SKM-1 treated with dmso at 0.1 percent for 144 hours (cell line): ENCODE measurements at regions not wholly inside any gene's neighbourhood (a gene's known extent, or its start where the extent isn't known, plus 50 kb on each side); places are given as distances from the start of the nearest gene placed in this dataset.

ENCODE experiments used
- DNase-seq: peaks from one replicate; lab custom pipeline; 2025; ENCODE audit not compliant: unreplicated experiment; lab: John Stamatoyannopoulos, UW

DNA sequence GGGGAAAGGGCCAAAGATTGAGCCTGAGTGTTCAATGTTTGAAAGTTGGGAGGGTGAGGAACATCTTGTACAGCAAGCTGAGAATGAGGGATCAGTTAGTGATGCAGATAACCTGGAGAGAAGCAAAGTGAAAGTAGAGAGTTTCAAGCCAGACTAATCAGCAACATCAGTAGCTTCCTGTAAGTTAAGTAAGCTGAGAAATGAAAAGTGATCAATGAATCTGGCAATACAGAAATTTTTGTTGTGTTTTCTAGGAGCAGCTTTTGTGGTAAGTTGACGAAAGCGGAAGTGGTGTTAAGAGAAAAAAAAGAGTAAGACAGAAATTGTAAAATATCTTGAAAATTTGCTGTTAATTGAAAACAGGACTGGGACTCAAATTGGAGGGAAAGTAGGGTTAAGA lies 855.5 kb upstream of the MAP3K7 start:
- DNase-seq: no peak

DNA sequence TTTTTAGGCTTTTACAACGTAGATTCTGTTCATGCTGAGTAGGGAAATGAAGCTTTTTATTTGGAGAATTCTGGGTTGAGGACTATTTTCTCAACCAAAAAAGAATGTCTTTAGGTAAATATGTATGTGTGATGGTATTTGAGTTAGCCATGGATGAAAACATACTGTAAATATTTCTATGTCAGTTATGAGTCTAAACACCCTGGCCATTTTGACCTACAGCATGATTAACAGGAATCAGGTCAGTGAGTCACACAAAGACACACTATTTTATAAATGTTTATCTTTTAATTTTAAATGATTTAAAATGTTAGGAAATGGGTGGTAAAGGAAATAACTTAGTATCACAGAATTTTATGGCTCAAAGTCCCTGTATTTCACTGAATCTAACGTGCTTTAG lies 851.7 kb upstream of the MAP3K7 start:
- no peak for DNase-seq

DNA sequence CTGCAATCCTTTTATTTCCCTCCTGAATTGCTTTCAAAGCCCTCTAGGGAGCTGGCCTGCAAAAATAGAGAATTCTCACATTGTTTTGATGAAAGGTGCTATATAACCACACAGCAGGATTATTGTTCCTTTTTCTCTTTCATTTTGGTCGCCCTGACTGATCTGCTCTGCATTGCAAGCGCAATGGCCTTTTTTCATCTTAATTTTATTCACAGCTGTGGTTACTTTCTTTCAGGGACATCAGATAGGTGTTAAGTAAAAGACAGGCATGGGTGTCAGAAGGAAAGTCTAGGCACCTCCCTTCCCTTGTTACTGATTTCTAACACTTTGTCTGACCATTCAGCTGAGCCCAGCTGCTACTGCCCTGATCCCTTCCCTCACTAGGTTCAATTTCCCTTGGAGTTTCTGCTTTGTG lies 850.5 kb upstream of the MAP3K7 start:
- DNase-seq: no peak

DNA sequence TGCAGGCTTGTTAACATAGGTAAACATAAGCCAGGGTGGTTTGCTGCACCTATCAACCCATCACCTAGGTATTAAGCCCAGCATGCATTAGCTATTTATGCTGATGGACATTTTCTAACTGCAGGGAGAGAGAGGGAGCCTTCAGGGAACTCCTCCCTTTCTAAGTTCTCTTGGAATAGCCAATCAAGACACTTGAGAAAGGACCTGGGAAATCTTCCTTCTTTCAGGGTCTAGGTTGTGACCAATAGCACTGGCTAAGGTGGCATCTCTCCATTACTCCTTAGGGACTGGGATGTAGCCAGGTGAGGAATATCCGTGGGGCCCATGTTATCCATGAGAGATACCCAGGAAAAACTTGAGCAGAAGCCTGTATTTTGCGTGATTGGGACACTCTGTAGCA lies 849.6 kb upstream of the MAP3K7 start:
- DNase-seq: no peak

DNA sequence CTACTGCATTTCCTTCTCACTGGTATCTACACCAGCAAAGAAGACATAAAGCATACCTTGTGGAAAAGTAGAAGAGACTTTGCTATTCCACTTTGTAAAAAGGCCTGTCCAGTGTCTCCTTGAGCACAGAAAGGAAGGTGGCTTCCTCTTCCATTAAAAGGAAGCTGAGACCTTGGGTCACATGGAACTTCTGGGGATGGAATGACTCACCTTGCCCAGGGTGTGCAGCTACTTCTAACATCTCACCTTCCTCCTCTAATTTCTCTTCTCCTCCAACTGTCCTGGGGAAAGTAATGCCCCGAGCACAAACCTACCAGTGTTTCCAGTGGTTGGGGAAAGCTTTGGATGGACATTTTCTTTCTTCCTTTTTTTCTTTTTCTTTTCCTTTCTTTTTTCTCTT lies 848.8 kb upstream of the MAP3K7 start:
- no peak for DNase-seq

DNA sequence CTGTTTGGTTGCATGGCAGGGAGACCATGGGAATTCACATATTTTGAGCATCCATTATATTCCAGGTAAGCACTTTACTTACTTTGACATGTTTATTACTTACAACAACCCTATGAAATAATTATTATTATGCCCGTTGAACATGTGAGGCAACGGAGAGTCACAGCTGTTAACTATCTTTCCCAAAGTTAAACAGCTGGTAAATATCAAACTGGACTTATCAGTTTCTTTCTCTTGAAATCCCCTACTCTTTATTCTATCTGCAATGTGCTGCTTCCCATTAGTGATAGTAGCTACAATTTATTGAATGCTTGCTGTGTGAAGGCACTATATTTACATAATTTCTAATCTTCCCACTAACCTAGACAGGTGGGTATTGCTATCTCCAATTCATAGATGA lies 847.7 kb upstream of the MAP3K7 start:
- no peak for DNase-seq

GRCh38 chr6:91433660-91434534 lies 847.0 kb upstream of the MAP3K7 start:
- DNase-seq: no peak

GRCh38 chr6:91428953-91429560 lies 842.2 kb upstream of the MAP3K7 start:
- no peak for DNase-seq

GRCh38 chr6:91428296-91428695 lies 841.4 kb upstream of the MAP3K7 start:
- no peak for DNase-seq

- no peak for DNase-seq
Measured at GRCh38 chr6:91420243-91420642, 833.4 kb upstream of the MAP3K7 start.

GRCh38 chr6:91415031-91415605 lies 828.2 kb upstream of the MAP3K7 start:
- DNase-seq: no peak

- DNase-seq: no peak
Measured at GRCh38 chr6:91412532-91412931, 825.7 kb upstream of the MAP3K7 start.

GRCh38 chr6:91407706-91408105 lies 820.8 kb upstream of the MAP3K7 start:
- DNase-seq: no peak

DNA sequence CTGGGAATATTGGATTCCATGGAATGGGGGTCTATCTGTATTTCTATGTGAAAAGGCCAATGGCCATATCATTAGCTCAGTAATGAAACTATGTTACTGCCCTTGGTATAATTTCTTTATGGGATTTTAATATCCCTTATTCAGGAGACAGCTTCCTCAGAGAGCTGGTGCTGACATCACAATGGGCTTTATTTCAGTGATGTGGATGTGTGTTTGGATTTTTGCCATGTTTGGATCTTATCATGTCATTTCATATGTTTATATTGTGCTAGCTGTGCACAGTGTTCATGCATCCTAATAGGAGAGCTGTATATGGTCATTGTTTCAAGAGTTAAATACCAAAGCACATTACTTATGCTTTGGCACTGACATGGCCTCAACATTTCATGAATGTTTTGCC lies 806.1 kb upstream of the MAP3K7 start:
- no peak for DNase-seq

GRCh38 chr6:91387290-91388059 lies 800.6 kb upstream of the MAP3K7 start:
- no peak for DNase-seq

DNA sequence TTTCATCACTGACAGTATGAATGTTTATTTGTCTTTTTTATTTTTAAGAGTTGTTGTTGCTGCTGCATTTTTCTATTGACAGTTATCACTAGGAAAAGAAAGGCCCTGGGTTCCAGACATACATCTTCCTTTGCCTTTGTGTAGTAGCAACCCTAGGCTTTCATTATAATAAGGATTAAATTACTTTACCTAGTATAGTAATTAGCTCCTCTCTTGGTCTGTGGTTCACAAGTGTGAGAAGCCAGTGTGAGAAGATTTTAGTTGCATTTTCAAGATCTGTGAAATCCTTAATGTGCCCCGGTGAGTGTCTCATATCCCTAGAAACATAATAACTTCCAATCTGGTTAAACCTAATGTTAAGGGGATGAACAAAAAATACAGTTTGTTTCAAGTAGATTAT lies 799.3 kb upstream of the MAP3K7 start:
- no peak for DNase-seq

GRCh38 chr6:91383207-91383606 lies 796.3 kb upstream of the MAP3K7 start:
- no peak for DNase-seq

DNA sequence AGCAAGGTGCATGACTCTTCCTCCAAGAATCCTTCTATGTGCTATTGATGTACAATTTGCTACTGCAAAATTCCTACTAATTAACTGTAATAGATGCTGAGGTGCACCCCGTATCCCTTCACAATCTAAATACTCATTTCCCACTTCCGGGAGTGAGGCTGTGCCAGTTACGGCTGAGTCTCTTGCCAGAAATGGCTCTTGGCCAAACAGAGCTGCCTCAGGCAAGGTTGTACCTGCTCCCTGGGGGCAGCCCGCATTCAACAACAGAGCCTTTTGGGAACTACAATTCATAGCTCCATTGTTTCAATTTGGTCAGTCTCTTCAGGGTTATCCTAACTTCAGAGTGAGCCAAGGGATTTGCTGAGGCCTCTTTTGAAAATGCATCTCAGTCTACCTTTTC lies 789.8 kb upstream of the MAP3K7 start:
- DNase-seq: no peak

- no peak for DNase-seq
Measured at GRCh38 chr6:91366781-91367180, 779.9 kb upstream of the MAP3K7 start.

DNA sequence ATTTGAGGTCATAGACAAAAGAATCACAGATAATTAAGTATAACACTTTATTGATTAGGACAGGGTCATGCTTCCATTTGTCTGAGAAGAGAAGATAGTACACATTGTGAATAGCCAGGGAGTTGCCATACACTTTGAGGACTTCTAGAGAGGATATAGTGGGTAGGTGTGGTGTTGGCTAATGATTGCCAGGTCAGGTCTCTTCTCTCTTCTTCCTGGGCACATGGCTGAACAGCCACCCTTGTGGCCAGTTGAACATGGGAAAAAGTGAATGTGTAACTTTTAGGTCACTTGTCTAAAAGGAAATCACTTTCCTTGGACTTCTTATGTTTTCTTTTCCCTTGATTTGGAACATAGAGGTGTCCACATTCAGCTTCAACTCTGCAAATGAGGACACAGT lies 772.1 kb upstream of the MAP3K7 start:
- DNase-seq: no peak

DNA sequence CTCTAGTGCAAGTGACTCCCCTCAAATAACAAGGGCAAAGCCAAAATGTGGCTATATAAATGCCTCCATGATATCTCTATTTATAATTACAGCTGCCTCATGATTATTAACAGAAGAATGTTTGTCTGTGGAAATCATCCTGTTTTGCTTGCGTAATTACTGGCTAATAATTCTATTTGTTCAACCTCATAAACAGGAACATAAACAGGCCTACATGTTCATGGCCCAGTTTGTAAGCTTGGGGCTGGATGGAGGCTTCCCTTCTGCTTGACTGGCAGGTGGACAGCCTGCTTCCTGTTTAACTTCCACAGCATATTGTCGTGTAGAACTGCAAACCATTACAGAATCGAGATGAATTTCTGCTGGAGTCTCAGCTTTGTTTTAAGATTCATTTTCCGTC lies 766.0 kb upstream of the MAP3K7 start:
- no peak for DNase-seq

DNA sequence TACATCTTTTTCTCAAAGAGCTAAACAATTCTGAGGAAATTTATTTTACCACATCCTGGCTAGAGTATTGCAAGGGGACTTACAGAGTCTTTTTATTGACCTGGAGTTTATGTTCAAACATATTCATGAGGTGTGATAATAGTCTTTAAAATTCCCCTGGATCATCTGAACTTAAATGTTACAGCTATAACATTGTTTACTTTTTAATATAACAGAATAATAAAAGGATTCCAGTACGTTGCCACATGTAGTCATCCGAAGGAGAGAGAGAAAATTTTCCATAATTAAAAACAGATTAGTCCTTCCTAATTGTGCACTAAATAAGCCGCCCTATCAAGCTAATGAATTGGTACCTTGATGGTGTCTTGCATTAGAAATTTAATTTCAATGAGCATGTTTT lies 765.4 kb upstream of the MAP3K7 start:
- no peak for DNase-seq
